Transverse colon (tissue), 3 donors: ENCODE measurements at regions not wholly inside any gene's neighbourhood (a gene's known extent, or its start where the extent isn't known, plus 50 kb on each side); places are given as distances from the start of the nearest gene placed in this dataset.

ENCODE experiments used
- POLR2A ChIP-seq: fragments of 450-650 bp; IDR thresholded peaks from one replicate; pipeline ENCODE4 v1.6.1; 2016; ENCODE audit warnings: antibody characterized with exemption, mild to moderate bottlenecking, moderate library complexity
- TF ChIP-seq, protein P1 (sequence below), 5 experiments: fragments of 200-600 bp in 3 of 5; fragments of 450-650 bp in 2 of 5; sonication (generic) in 3 of 5; IDR thresholded peaks; 1 replicate in 2 of 5; 2 replicates in 3 of 5; pipeline ENCODE4 v1.5.1; 2016 to 2017; ENCODE audit warnings: antibody characterized with exemption in 5 of 5, inconsistent platforms in 3 of 5, mild to moderate bottlenecking in 2 of 5, moderate library complexity in 1 of 5

DNA sequence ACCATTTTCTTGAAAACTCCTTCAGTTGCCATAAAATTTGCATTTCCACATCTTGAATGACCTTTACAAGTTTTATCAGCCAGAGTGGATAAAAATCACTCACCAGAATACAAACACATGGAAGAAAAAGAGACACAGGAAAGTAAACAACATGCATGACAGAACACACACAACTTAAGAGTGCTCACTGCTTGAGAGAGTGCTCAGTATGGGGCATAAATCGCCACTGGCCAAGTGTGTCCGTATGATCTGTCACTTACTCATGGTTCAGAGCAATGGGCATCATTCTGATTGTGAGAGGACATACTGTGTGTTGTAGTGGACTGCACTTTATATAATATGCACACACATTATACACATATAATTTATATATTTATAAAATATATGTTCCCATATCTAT is 155.6 kb upstream of the NTRK2 start:
- TF ChIP-seq, protein P1, sequence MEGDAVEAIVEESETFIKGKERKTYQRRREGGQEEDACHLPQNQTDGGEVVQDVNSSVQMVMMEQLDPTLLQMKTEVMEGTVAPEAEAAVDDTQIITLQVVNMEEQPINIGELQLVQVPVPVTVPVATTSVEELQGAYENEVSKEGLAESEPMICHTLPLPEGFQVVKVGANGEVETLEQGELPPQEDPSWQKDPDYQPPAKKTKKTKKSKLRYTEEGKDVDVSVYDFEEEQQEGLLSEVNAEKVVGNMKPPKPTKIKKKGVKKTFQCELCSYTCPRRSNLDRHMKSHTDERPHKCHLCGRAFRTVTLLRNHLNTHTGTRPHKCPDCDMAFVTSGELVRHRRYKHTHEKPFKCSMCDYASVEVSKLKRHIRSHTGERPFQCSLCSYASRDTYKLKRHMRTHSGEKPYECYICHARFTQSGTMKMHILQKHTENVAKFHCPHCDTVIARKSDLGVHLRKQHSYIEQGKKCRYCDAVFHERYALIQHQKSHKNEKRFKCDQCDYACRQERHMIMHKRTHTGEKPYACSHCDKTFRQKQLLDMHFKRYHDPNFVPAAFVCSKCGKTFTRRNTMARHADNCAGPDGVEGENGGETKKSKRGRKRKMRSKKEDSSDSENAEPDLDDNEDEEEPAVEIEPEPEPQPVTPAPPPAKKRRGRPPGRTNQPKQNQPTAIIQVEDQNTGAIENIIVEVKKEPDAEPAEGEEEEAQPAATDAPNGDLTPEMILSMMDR (IDR thresholded peaks at IDR 0.05), result no peak
- no peak for TF ChIP-seq POLR2A
